HEK293 (cell line): ENCODE measurements at regions not wholly inside any gene's neighbourhood (a gene's known extent, or its start where the extent isn't known, plus 50 kb on each side); places are given as distances from the start of the nearest gene placed in this dataset.

Experiments
- ZNF311 ChIP-seq: fragments of 450-650 bp; formaldehyde crosslinking; IDR thresholded peaks from 2 replicates; pipeline ENCODE4 v1.5.1; 2017; ENCODE audit warnings: missing biosample characterization, missing genetic modification characterization, borderline replicate concordance
- ZNF571 ChIP-seq: fragments of 450-650 bp; formaldehyde crosslinking; IDR thresholded peaks from 2 replicates; pipeline ENCODE4 v1.5.0; 2017; ENCODE audit warnings: missing biosample characterization, missing genetic modification characterization
- TF ChIP-seq, protein P1 (sequence below): fragments of 450-650 bp; formaldehyde crosslinking; IDR thresholded peaks from 2 replicates; pipeline ENCODE4 v1.5.1; 2016; ENCODE audit warnings: missing biosample characterization, missing genetic modification characterization

DNA sequence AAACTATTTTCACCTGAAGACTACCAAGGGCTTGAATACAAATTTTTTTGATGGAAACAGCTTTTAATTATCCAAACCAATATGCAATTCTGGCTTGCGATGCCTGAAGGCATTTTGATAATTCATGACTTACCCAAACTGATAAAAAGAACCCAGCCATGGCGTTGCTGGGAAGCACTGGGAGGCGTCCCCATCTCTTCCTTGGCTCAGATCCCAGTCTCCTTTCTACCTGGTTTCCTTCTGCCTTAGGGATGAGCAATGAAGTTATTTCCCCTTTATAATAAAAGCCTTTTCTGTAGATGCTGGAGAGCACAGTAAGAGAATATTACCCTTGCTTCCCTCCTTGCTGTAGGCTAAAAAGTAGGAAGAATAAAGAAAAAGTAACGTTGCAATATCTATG, 129.1 kb upstream of the ANK3 start:
- TF ChIP-seq ZNF311 (no peak), ZNF571 (tag by site-specific recombination) (no peak)
- TF ChIP-seq, protein P1, sequence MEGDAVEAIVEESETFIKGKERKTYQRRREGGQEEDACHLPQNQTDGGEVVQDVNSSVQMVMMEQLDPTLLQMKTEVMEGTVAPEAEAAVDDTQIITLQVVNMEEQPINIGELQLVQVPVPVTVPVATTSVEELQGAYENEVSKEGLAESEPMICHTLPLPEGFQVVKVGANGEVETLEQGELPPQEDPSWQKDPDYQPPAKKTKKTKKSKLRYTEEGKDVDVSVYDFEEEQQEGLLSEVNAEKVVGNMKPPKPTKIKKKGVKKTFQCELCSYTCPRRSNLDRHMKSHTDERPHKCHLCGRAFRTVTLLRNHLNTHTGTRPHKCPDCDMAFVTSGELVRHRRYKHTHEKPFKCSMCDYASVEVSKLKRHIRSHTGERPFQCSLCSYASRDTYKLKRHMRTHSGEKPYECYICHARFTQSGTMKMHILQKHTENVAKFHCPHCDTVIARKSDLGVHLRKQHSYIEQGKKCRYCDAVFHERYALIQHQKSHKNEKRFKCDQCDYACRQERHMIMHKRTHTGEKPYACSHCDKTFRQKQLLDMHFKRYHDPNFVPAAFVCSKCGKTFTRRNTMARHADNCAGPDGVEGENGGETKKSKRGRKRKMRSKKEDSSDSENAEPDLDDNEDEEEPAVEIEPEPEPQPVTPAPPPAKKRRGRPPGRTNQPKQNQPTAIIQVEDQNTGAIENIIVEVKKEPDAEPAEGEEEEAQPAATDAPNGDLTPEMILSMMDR (tag by site-specific recombination), result no peak
